HCT116 (cell line): ENCODE measurements at regions not wholly inside any gene's neighbourhood (a gene's known extent, or its start where the extent isn't known, plus 50 kb on each side); places are given as distances from the start of the nearest gene placed in this dataset.

ENCODE experiments used
- ATAC-seq: fragments of 200-7000 bp; cut with Tn5 transposase; 2 replicates; pipeline ENCODE4 v1.9.1; 2020; ENCODE audit warnings: mild to moderate bottlenecking, moderate library complexity
- BruUV-seq: library from RNA; stranded (reverse); fragments of 400-500 nt; replicated peaks from 2 replicates; lab custom pipeline; 2021; lab: Mats Ljungman, UMichigan
- CTCF ChIA-PET: fragments of 300-600 bp; sonication (Branson Sonifier 250); formaldehyde crosslinking; loops from one replicate; lab custom pipeline; 2021; ENCODE audit warnings: antibody characterized with exemption; lab: Charles Lee
- POLR2A ChIA-PET: fragments of 300-600, 350-600 bp; sonication (Branson Sonifier 250); formaldehyde crosslinking; loops from one replicate; lab custom pipeline; 2021; ENCODE audit warnings: antibody characterized with exemption; lab: Charles Lee
- RAD21 ChIA-PET, 2 experiments: fragments of 300-600 bp; sonication (Branson Sonifier 250); formaldehyde crosslinking; loops; one replicate each; lab custom pipeline; 2023; ENCODE audit warnings: low total read pairs in 2 of 2; ENCODE audit not compliant: uncharacterized antibody in 2 of 2, unreplicated experiment in 2 of 2, low non-redundant PET in 1 of 2; lab: Charles Lee
- DNase-seq: peaks from one replicate; pipeline ENCODE4 v3.0.0-alpha.2; 2010; ENCODE audit warnings: low read depth, low spot score
- H2AFZ ChIP-seq: fragments of 200-600 bp; shearing (Covaris generic), sonication (generic); 2 replicates; pipeline ENCODE4 v1.6.1; 2017; ENCODE audit warnings: low read depth, mixed run types, mixed read lengths, antibody characterized with exemption, low read length; ENCODE audit not compliant: poor library complexity, severe bottlenecking
- H3K27ac ChIP-seq: 2 replicates; pipeline ENCODE4 v1.5.1; 2012; ENCODE audit warnings: low read depth, low read length
- H3K27me3 ChIP-seq: fragments of 200-600 bp; sonication (generic); 2 replicates; pipeline ENCODE4 v1.6.1; 2016; ENCODE audit warnings: mixed run types, low read length, mixed read lengths; ENCODE audit not compliant: insufficient read depth
- H3K36me3 ChIP-seq, 2 experiments: fragments of 200-500 bp in 1 of 2; fragments of 200-600 bp in 1 of 2; sonication (Bioruptor generic) in 1 of 2; sonication (generic) in 1 of 2; 2 replicates each; pipeline versions ENCODE4 v1.5.1 to v1.6.1; 2014 to 2016; ENCODE audit warnings: low read length in 2 of 2, inconsistent platforms in 1 of 2, mixed read lengths in 1 of 2, mixed run types in 1 of 2; ENCODE audit not compliant: insufficient read depth in 2 of 2, control insufficient read depth in 1 of 2
- H3K4me1 ChIP-seq, 2 experiments: fragments of 200-600 bp in 1 of 2; sonication (generic) in 1 of 2; 2 replicates each; pipeline versions ENCODE4 v1.5.1 to v1.6.1; 2012 to 2017; ENCODE audit warnings: low read length in 2 of 2, inconsistent platforms in 1 of 2, mild to moderate bottlenecking in 1 of 2, mixed read lengths in 1 of 2, mixed run types in 1 of 2, moderate library complexity in 1 of 2; ENCODE audit not compliant: insufficient read depth in 2 of 2, control insufficient read depth in 1 of 2
- H3K4me2 ChIP-seq: fragments of 200-600 bp; sonication (generic); 2 replicates; pipeline ENCODE4 v1.6.1; 2017; ENCODE audit warnings: mixed run types, low read length, mixed read lengths
- H3K4me3 ChIP-seq, 2 experiments: fragments of 200-600 bp in 1 of 2; sonication (generic) in 1 of 2; replicated peaks in 1 of 2; 2 replicates each; pipeline ENCODE4 v1.5.1; 2011 to 2016; ENCODE audit warnings: low read length in 2 of 2, control low read depth in 1 of 2, low read depth in 1 of 2, mild to moderate bottlenecking in 1 of 2, mixed read lengths in 1 of 2, mixed run types in 1 of 2
- H3K79me2 ChIP-seq: fragments of 200-600 bp; sonication (generic); 2 replicates; pipeline ENCODE4 v1.6.1; 2017; ENCODE audit warnings: mild to moderate bottlenecking, mixed run types, low read length, moderate library complexity, mixed read lengths; ENCODE audit not compliant: insufficient read depth
- H3K9ac ChIP-seq: fragments of 200-600 bp; sonication (generic); 2 replicates; pipeline ENCODE4 v1.6.1; 2016; ENCODE audit warnings: low read length, mixed read lengths
- H3K9me2 ChIP-seq: fragments of 200-600 bp; sonication (generic), shearing (Covaris generic); 2 replicates; pipeline ENCODE4 v1.6.1; 2017; ENCODE audit warnings: mixed run types, mild to moderate bottlenecking, moderate library complexity; ENCODE audit not compliant: insufficient read depth
- H3K9me3 ChIP-seq, 2 experiments: fragments of 200-500 bp in 1 of 2; fragments of 200-600 bp in 1 of 2; sonication (Bioruptor generic) in 1 of 2; sonication (generic) in 1 of 2; 2 replicates each; pipeline ENCODE4 v1.6.1; 2014 to 2017; ENCODE audit warnings: low read length in 2 of 2, mixed read lengths in 2 of 2, inconsistent platforms in 1 of 2, low read depth in 1 of 2, mild to moderate bottlenecking in 1 of 2, mixed run types in 1 of 2, moderate library complexity in 1 of 2; ENCODE audit not compliant: control insufficient read depth in 1 of 2, insufficient read depth in 1 of 2
- H4K20me1 ChIP-seq: fragments of 200-600 bp; sonication (generic), shearing (Covaris generic); 2 replicates; pipeline ENCODE4 v1.6.1; 2017; ENCODE audit warnings: mixed run types, mild to moderate bottlenecking, moderate library complexity; ENCODE audit not compliant: insufficient read depth
- ATF3 ChIP-seq: IDR thresholded peaks from 2 replicates; pipeline ENCODE4 v1.6.1; 2012
- CEBPB ChIP-seq: IDR thresholded peaks from 2 replicates; pipeline ENCODE4 v1.6.1; 2012; ENCODE audit warnings: low read depth
- CTCF ChIP-seq, 3 experiments: fragments of 200-600 bp in 1 of 3; sonication (generic) in 1 of 3; IDR thresholded peaks in 2 of 3; conservative IDR thresholded peaks in 1 of 3; 2 replicates each; pipeline ENCODE4 v1.5.1; 2012 to 2017; ENCODE audit warnings: low read depth in 2 of 3, low read length in 2 of 3, antibody characterized with exemption in 1 of 3, borderline replicate concordance in 1 of 3, control low read depth in 1 of 3, mild to moderate bottlenecking in 1 of 3, mixed read lengths in 1 of 3, mixed run types in 1 of 3, moderate library complexity in 1 of 3; ENCODE audit not compliant: insufficient read depth in 1 of 3
- EGR1 ChIP-seq: IDR thresholded peaks from 2 replicates; pipeline ENCODE4 v1.6.1; 2012; ENCODE audit warnings: low read depth
- EZH2 ChIP-seq: fragments of 200-600 bp; sonication (generic); IDR thresholded peaks from 2 replicates; pipeline ENCODE4 v1.6.1; 2017; ENCODE audit warnings: antibody characterized with exemption, mixed run types
- EZH2phosphoT487 ChIP-seq: fragments of 200-600 bp; IDR thresholded peaks from 2 replicates; pipeline ENCODE4 v1.6.1; 2018; ENCODE audit warnings: antibody characterized with exemption, borderline replicate concordance
- FOSL1 ChIP-seq: IDR thresholded peaks from 2 replicates; pipeline ENCODE4 v1.6.1; 2012; ENCODE audit warnings: low read depth
- POLR2A ChIP-seq: IDR thresholded peaks from 2 replicates; pipeline ENCODE4 v1.7.0; 2011; ENCODE audit warnings: borderline replicate concordance; ENCODE audit not compliant: insufficient read depth, insufficient read length; ENCODE audit errors: extremely low read depth
- RAD21 ChIP-seq: IDR thresholded peaks from 2 replicates; pipeline ENCODE4 v1.6.1; 2012; ENCODE audit warnings: low read depth, mild to moderate bottlenecking
- SIN3A ChIP-seq: IDR thresholded peaks from 2 replicates; pipeline ENCODE4 v1.6.1; 2012; ENCODE audit warnings: low read depth
- SP1 ChIP-seq: IDR thresholded peaks from 2 replicates; pipeline ENCODE4 v1.6.1; 2012; ENCODE audit warnings: low read depth
- SRF ChIP-seq: IDR thresholded peaks from 2 replicates; pipeline ENCODE4 v1.6.1; 2012; ENCODE audit warnings: low read depth
- YY1 ChIP-seq: IDR thresholded peaks from 2 replicates; pipeline ENCODE4 v1.6.1; 2011; ENCODE audit warnings: low read length, low read depth, moderate library complexity, mild to moderate bottlenecking; ENCODE audit not compliant: insufficient replicate concordance; ENCODE audit errors: extremely low read depth
- ZNF274 ChIP-seq: fragments of 200-500 bp; sonication (Bioruptor generic); IDR thresholded peaks from 2 replicates; pipeline ENCODE4 v1.6.1; 2014; ENCODE audit warnings: mild to moderate bottlenecking, low read depth, low read length, inconsistent platforms
- intact Hi-C: fragments of 100-400 bp; cut with micrococcal nuclease; formaldehyde crosslinking; loops from 2 replicates; pipeline ENCODE4 v1.10.0; 2022

- no peak for ATAC-seq
- ChIA-PET POLR2A (no interaction called here), CTCF (interaction anchor here (0.6 kb wide), 1 partner anchor 1122 kb away, joined by 4 read pairs; no protein-coding TSS in a partner anchor), RAD21 (no interaction called here)
- H3K4me2 ChIP-seq, result no peak overlapping the region
- H3K79me2 ChIP-seq, result no peaks in the 10 kb centered on the region
- no peak overlapping the region for H3K27ac ChIP-seq
- DNase-seq, result no peak
- no peaks in the 10 kb centered on the region for H3K9me3 ChIP-seq
- H3K9ac ChIP-seq, result no peak overlapping the region
- TF ChIP-seq SRF (no peak), POLR2A (no peak), EZH2phosphoT487 (no peak), SIN3A (no peak), CTCF (IDR thresholded peaks at IDR 0.05 in 2 of 3, conservative IDR thresholded peaks at IDR 0.05 in 1 of 3; ENCODE audit: borderline replicate concordance in 1 of 3, insufficient read depth in 1 of 3, low read depth in 2 of 3, low read length in 2 of 3) (no peak), RAD21 (no peak), ATF3 (no peak), EZH2 (no peak), YY1 (no peak), SP1 (no peak), CEBPB (no peak), EGR1 (no peak), FOSL1 (no peak), ZNF274 (no peak)
- BruUV-seq, result no TSS peak
- no peaks in the 10 kb centered on the region for H4K20me1 ChIP-seq
- H3K4me1 ChIP-seq, result no peaks in the 10 kb centered on the region
- H3K27me3 ChIP-seq, result no peaks in the 10 kb centered on the region
- H2AFZ ChIP-seq, result no peak overlapping the region
- no peak overlapping the region for H3K4me3 ChIP-seq
- intact Hi-C loops, result no loop called here
- H3K36me3 ChIP-seq, result no peaks in the 10 kb centered on the region
- H3K9me2 ChIP-seq, result no peaks in the 10 kb centered on the region
These were observed 76.4 kb upstream of the MBNL3 start for GRCh38 chrX:132565273-132565672.
